Prostate gland (tissue), 2 donors: ENCODE measurements at regions not wholly inside any gene's neighbourhood (a gene's known extent, or its start where the extent isn't known, plus 50 kb on each side); places are given as distances from the start of the nearest gene placed in this dataset.

Source experiments
- DNase-seq: peaks from one replicate; pipeline ENCODE4 v3.0.0-alpha.2; 2019; ENCODE audit warnings: low spot score
- H3K27ac ChIP-seq, 2 donors: fragments of 200-600 bp; sonication (generic); 2 replicates each; pipeline ENCODE4 v1.5.1; 2017 to 2019
- H3K27me3 ChIP-seq: fragments of 200-600 bp; sonication (generic); replicated peaks from 2 replicates; pipeline ENCODE4 v1.5.1; 2019; ENCODE audit not compliant: insufficient read depth
- H3K36me3 ChIP-seq, 2 donors: fragments of 200-600 bp; sonication (generic); 1 replicate in 1 of 2; 2 replicates in 1 of 2; pipeline versions ENCODE4 v1.5.1 to v1.8.1; 2017 to 2019
- H3K4me1 ChIP-seq: fragments of 200-600 bp; sonication (generic); replicated peaks from 2 replicates; pipeline ENCODE4 v1.5.1; 2019
- H3K4me3 ChIP-seq, 2 donors: fragments of 200-600 bp; sonication (generic); 2 replicates each; pipeline ENCODE4 v1.5.1; 2017 to 2019
- H3K9me3 ChIP-seq: fragments of 200-600 bp; sonication (generic); 2 replicates; pipeline ENCODE4 v1.5.1; 2017
- POLR2A ChIP-seq: fragments of 450-650 bp; IDR thresholded peaks from one replicate; pipeline ENCODE4 v1.6.1; 2016; ENCODE audit warnings: antibody characterized with exemption, mild to moderate bottlenecking
- POLR2AphosphoS5 ChIP-seq: sonication (generic); formaldehyde crosslinking; IDR thresholded peaks from one replicate; pipeline ENCODE4 v1.6.1; 2017; ENCODE audit warnings: antibody characterized with exemption
- WGBS: methylation state at CpG from one replicate; pipeline ENCODE4 v1.1.5; 2018; 5-methylcytosine and 5-hydroxymethylcytosine counted together
- intact Hi-C: fragments of 100-400 bp; cut with DNase I; formaldehyde crosslinking; loops from one replicate; pipeline ENCODE4 v1.14.2; 2022
- TF ChIP-seq, protein P1 (sequence below), 4 experiments: fragments of 200-600 bp in 2 of 4; fragments of 450-650 bp in 2 of 4; sonication (generic) in 2 of 4; IDR thresholded peaks; 1 replicate in 3 of 4; 2 replicates in 1 of 4; pipeline ENCODE4 v1.5.1; 2016 to 2019; ENCODE audit warnings: antibody characterized with exemption in 4 of 4, mild to moderate bottlenecking in 2 of 4, moderate library complexity in 2 of 4

DNA sequence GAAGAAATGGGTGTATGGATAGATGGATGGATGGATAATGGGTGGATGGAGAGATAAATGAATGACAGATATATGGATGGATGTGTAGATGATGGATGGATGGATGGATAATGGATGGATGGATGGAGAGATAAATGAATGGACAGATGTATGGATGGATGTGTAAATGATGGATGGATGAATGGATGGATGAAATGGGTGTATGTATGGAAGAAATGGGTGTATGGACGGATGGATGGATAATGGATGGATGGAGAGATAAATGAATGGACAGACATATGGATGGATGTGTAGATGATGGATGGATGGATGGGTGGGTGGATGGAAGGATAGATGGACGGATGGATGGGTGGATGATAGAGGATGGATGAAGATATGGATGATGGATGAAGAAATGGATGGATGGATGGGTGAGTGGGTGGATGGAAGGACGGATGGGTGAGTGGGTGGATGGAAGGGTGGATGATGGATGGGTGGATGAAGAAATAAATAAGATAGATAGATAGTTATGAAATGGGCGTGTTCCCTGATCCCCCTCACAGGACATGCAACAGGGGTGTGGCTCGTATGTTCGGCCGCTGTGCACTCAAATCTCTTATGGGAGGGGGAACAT is 91.1 kb upstream of the NKX1-1 start:
- TF ChIP-seq, protein P1, sequence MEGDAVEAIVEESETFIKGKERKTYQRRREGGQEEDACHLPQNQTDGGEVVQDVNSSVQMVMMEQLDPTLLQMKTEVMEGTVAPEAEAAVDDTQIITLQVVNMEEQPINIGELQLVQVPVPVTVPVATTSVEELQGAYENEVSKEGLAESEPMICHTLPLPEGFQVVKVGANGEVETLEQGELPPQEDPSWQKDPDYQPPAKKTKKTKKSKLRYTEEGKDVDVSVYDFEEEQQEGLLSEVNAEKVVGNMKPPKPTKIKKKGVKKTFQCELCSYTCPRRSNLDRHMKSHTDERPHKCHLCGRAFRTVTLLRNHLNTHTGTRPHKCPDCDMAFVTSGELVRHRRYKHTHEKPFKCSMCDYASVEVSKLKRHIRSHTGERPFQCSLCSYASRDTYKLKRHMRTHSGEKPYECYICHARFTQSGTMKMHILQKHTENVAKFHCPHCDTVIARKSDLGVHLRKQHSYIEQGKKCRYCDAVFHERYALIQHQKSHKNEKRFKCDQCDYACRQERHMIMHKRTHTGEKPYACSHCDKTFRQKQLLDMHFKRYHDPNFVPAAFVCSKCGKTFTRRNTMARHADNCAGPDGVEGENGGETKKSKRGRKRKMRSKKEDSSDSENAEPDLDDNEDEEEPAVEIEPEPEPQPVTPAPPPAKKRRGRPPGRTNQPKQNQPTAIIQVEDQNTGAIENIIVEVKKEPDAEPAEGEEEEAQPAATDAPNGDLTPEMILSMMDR (IDR thresholded peaks at IDR 0.05): no peak
- TF ChIP-seq POLR2AphosphoS5 (no peak), POLR2A (no peak)
- Histone ChIP-seq H3K36me3 (no peaks in the 10 kb centered on the region), H3K4me1 (no peaks in the 10 kb centered on the region), H3K4me3 (no peak overlapping the region), H3K27ac (no peak overlapping the region), H3K9me3 (no peaks in the 10 kb centered on the region), H3K27me3 (no peaks in the 10 kb centered on the region)
- WGBS: 80% methylated on average over 7 of the region's 7 CpGs
- intact Hi-C loops: no loop called here
- DNase-seq: no peak

- no peaks in the 10 kb centered on the region for H3K4me1 ChIP-seq
- H3K9me3 ChIP-seq: no peaks in the 10 kb centered on the region
- H3K27ac ChIP-seq: no peak overlapping the region
- TF ChIP-seq, protein P1 (IDR thresholded peaks at IDR 0.05): no peak
- no peak for TF ChIP-seq POLR2A
- H3K27me3 ChIP-seq: peaks cover 8% of the 10 kb centered on the region
- intact Hi-C loops: no loop called here
- 66% methylated on average over 9 of the region's 9 CpGs for WGBS
- no peak for DNase-seq
- H3K36me3 ChIP-seq: no peaks in the 10 kb centered on the region
- H3K4me3 ChIP-seq: no peak overlapping the region
Measured at GRCh38 chr4:1496116-1496642, 89.9 kb upstream of the NKX1-1 start.

DNA sequence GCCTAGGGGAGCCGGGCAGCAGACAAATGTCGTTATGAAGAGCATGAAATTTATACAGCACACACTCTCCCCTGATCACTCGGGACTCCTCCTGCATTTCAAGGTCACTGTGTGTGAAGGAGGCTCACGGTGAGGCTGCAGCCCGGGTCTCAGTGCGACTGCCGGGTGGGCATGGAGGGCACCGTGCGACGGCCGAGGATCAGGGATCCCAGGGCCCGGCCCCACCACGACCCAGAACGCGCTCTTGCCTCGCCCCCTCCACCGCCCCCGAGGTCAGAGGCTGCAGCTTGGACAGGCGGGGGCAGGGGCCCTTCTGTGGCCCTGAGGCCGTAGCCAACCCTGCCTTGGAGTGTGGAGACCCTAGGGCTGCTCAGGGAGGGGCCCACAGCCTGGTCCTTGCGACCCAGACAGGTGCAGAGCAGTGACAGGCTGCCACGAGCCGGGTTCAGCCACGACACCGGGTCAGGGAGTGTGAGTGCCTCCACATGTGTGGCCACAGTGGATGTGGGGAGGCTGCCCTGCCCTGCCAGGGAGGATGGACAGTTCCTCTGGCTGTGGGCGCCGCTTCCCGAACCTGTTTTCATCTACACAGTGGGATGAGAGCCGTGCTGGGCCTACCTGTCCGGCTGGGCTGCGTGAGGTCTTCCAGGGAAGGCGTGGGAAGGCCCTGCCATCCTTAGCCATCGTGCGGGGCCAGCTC is 89.3 kb upstream of the NKX1-1 start:
- no peaks in the 10 kb centered on the region for H3K4me1 ChIP-seq
- 68% methylated on average over 29 of the region's 34 CpGs for WGBS
- DNase-seq: no peak
- no peak for TF ChIP-seq POLR2AphosphoS5
- TF ChIP-seq, protein P1 (IDR thresholded peaks at IDR 0.05): no peak
- no peak for TF ChIP-seq POLR2A
- H3K9me3 ChIP-seq: no peaks in the 10 kb centered on the region
- H3K4me3 ChIP-seq: no peak overlapping the region
- H3K36me3 ChIP-seq: no peaks in the 10 kb centered on the region
- no peak overlapping the region for H3K27ac ChIP-seq
- peaks cover 13% of the 10 kb centered on the region for H3K27me3 ChIP-seq
- intact Hi-C loops: no loop called here

GRCh38 chr4:1494416-1495315 is 88.4 kb upstream of the NKX1-1 start:
- no peak for TF ChIP-seq POLR2AphosphoS5
- no peaks in the 10 kb centered on the region for H3K9me3 ChIP-seq
- no peak overlapping the region for H3K4me3 ChIP-seq
- no peaks in the 10 kb centered on the region for H3K36me3 ChIP-seq
- H3K4me1 ChIP-seq: no peaks in the 10 kb centered on the region
- H3K27ac ChIP-seq: no peak overlapping the region
- 81% methylated on average over 37 of the region's 37 CpGs for WGBS
- peaks cover 14% of the 10 kb centered on the region for H3K27me3 ChIP-seq
- intact Hi-C loops: no loop called here
- DNase-seq: no peak
